CD4-positive, alpha-beta T cell treated with Interleukin-6 at 100 ng/mL for 8 hours (primary cell): ENCODE measurements at regions not wholly inside any gene's neighbourhood (a gene's known extent, or its start where the extent isn't known, plus 50 kb on each side); places are given as distances from the start of the nearest gene placed in this dataset.

Source experiments
- DNase-seq: peaks from one replicate; pipeline ENCODE4 v3.0.0-alpha.2; 2020; ENCODE audit warnings: mixed read lengths, low spot score

DNA sequence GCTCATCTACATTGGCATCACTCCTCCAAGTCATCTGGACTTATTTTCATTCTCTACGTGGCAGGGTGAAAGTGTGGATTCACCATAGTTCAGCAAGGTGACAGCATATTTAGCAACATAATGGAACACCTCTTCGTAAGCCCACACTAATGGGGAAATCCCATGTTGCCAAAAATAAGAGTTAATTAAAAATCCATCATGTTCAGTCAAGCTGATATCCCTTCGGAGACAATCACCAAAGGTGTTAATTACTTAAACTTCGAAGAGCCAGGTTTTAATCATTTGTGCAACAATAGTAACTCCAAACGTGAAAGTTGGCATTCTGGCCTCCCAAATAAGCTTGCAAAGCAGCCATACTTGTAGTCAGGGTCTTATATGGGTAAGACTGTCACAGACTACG is 242.9 kb downstream of the NSG2 start:
- no peak for DNase-seq

DNA sequence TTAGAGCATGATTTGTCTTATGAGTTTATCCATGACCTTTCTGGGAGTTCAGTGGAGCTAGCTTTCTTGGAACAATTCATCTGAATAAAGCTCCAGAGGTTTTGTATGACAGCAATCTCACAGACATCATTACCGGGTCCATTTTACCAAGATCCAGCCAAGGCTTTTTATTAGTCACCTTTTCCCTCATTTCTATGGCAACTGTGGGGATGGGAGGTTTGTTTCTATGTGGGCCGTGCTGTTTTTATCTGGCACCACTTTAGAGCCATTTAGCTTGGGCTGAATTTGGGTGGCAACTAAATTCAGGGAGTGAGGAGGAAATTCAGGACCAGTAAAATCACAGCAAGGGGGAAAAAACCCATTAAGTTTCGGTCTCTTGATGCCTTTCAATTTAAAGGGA is 245.7 kb downstream of the NSG2 start:
- no peak for DNase-seq

DNA sequence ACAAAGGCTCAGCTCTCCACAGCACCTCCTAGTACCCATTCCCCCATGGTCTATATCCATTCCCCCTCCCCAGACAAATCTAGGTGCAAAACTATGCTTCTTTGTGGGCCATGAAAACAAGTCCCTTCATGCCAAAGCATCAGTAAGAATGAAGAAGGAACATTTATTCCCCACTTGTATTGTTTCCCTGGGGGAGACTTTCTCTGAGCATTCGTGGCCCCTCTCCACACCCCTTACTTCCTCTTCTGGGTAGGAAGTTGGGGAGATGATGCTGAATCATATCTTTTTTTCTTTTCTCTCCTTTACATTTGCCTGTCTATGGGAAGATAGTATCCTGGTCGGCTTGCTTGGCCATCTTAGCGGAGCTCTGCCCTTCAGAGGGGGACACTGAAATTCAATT is 246.8 kb downstream of the NSG2 start:
- DNase-seq = no peak

DNA sequence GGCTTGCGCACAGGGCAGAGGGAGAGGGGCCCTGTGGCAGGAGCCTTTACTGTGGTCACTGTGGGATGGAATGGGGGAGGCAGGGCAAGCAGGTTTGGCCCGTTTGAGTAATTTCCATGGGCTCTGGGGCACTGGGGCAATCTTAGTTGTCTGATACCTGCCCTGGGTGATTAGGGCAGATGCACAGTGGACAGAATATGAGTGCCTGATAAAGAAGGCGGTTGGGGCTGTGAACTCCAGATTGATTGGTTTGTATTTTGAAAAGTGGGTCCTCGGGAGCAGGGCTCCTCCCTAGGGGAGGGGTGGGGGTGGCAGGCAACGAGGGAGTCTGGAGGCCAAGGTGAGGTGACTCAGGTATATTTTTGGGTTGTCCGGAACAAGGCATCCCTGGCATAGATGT is 247.5 kb downstream of the NSG2 start:
- no peak for DNase-seq

DNA sequence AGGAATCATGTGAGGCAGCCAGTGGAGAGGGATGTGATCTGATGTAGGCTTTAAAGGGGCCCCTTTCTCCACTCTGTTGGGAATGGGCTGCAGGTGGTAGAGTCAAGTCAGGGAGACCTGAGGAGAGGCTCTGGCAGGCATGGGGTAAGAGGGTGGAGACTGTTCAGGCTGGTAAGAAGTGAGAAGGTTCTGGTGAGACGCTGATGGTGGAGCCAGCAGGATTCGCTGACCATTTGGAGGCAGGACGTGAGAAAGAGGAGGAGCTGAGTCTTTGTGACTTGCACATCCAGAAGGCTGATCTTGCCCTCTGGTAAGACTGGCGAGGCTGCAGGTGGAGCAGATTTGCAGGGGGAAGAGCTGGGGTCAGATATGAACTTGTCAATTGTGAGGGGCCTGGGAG is 248.0 kb downstream of the NSG2 start:
- DNase-seq = no peak

DNA sequence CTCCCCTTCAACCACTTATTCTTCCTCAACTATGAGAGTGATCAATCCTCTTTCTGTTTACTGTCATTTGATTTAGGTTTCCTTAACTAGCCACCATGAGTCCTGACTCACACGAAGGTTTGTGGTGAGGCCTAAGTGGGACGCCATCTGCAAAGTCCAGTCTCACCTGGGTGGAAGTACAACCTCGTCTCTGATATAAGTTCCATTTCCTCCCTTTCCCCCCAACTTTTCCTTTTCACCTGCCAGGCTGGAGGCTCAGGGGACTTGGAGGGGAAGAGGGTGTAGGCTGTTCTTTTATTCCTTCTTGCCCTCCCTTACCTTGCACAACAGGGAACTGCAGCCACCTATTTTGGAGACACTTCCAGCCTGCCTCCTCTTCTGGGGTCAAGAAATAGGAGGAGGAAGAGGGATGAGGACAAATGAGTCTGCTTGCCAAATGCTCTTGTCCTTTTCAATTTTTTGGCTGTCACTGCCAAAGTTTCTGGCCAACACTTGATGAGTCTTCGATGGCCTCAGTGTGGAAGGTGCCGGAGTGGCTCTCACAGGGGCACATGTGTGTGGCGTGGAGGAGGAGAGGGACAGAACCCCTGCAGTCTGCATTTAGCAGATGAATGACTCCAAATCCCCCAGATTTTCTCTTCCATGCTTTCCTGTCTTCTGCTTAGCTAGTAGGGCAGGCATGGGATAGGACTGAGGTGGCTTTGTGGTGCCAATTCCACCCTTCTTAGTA is 249.6 kb downstream of the NSG2 start:
- no peak for DNase-seq

DNA sequence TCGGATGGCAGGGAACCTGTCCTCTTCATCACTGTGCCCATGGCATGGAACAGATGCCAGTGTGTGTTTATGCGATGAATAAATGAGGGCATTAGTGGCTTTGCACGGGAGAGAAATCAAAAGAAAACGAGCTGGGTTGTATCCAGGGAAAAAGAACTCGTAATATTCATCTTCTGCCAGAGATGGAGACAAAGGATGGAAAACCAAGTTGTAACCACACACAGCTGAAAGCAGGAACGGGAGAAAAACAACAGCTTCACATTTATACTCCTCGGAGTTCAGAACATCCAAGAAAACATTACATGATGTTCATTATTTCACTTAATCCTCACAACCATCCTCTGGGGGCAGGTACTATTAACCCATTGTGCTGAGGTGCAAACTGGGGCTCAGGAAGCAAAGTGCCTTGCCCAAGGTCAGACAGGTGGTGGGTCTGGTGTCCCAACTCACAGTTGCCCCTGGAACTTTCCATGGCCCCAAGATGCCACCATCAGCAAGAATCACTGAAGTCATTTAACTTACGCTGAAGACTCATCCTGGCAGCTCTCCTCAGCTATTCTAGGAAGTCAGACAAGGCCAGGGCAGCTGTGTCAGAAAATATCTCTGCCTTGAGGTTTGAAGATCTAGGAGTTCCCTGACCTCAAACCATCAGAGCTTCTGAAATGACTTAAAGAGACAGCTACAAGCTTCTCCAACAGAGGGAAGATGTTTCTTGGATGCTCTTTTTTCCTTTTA is 250.4 kb downstream of the NSG2 start:
- DNase-seq = no peak

DNA sequence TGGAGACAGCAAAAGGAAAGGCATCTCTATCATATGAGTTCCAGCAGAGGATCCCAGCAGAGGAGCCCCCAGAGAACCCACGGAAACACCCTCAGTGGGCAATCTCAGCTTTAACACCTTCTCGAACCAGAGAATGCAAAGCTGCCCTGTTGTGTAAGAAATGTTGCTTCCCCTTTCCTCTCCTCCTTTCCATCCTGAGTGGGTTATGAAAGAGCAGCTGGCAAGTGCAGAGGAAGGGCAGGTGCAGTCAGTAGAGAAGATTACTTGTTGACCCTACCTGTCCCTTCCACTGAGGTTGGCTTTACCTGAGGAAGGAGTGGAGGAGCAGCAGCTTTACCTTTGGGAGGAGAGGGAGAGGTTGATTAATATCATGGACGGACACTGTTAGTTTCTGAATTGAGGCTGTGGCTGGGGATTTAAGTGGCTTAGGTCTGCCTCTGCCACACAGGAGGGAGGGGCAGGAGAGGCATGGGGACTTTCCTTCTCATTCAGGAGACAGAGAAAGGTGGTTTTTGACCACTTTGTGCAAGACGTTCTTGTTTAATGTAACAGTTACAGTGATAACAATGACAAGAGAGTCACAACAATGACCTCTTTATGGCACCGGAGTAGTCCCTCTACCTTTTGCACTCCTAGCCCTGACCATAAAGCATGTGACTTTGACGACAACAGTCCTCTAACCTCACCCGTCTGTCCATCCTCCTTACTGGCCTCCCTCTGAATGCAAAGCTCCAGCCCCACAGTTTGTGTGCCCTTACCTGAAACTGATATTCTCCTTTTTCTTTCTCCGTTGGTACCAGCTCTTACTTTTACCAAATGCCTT is 254.8 kb downstream of the NSG2 start:
- no peak for DNase-seq

DNA sequence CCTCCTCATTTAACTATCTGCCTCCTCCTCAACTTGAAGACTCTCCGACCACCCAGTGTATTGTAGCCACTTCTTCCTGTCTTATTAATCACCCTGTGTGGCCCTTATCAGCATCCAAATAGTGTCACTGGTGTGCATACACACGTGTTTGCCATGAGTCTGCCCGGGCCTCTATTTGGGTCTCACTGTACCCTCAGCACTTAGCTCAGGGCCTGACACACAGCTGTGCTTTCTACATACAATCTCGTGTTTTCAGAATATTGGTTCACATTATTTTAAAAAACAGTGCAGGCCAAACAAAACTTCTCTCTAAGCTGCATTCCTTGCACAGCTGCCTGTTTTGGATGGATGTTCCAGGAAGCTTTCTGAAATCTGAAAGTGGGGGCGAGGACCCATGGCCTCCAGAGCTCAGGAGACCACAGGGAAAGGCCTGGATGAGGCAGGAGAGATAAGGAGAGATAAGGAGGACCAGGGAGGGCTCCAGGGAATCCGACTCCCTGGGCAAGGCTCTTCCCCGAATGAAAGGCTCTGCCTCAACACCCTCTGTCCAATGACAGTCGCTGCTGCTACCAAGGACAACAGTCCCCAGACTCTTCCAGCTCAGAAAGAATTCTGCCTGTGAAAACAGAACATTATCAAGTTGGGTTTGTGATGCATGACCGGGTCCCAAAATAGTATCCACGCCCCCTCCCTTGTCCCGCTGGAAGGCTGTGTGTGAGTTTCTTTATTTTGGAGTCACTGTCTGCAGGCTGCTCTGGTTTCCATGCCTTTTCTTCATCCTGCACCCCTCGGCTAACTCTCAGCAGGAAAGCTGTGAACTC is 255.6 kb downstream of the NSG2 start:
- no peak for DNase-seq

DNA sequence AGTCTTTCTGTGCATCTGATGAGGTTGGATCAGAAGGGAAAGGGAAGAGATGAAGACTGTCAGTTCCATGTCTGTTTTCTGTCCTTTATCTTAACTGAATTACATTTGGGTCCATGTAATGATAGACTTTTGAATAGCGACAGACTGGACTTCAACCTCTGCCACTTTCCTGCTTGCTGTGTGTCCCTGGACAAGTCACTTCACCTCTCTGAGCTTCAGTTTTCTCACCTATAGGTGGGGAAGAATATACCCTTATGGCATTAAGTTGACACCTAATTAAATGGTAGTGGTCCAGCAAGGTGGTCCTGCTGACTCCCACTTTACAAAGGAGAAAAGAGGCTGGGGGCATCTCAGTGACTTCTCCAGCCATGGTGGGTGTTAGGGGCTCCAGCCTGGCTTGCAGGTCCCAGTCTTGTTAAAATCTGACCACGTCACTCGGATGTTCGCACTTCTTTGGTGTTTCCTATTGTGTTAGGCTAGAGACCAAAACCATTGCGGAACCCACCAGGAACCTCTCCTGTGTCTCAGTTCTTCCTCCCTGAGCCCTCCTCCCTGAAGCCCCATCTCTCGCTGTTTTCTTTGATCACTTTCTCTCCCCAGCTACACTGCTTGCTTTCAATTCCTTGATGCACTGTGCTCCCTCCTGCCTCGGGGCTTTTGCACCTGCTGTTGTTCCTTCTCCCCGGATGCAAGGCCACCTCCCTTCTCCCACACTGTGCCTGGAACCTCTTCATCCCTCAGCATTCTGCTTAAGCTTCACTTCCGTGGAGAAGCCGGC is 256.5 kb downstream of the NSG2 start:
- DNase-seq = no peak

DNA sequence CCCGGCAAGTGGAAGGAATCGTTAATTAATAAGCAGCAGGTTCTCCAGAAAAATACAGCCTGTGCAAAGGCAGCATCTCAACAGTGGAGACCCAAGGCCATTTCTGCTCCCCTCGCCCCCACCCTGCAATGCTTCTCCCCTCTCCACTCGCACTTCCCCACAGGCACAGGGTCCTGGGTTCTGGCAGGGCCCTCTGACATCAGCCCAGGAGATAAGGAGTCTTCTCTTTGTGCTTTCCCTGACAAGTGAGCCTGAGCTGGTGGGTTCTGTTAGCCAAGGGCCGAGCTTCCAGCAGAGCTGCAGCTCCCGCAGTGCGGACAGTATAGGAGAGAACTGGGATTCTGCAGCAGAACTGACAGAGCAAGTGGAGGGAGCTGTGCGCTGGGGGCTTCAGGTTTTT is 257.5 kb downstream of the NSG2 start:
- no peak for DNase-seq

DNA sequence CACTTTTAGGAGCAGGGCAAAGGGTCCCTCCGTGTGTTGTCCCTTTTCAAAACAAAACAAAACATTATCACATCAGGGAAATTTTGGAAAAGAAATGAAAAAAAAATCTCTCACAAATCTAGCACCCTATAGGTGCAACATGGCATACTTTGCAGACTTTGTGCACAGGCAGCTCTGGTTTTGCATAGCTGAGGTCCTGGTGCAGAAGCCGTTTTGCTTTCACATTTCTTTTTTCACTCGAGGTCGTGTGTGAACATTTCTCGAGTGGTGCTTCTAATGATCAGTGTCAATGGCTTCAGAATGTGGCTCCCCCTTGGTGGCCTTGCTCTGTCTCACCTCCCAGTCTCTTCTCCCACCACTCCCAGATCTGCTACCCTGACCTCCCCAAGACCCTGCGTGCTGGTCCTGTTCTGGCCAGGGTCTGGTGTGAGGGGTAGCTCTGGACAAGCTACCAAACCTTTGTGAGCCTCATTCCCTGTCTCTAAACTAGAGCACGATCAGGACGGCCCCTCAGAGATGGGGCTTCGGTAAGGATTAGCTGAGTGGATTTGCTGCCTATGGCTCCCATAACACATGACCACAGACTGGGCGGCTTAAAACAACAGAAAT is 258.0 kb downstream of the NSG2 start:
- no peak for DNase-seq

DNA sequence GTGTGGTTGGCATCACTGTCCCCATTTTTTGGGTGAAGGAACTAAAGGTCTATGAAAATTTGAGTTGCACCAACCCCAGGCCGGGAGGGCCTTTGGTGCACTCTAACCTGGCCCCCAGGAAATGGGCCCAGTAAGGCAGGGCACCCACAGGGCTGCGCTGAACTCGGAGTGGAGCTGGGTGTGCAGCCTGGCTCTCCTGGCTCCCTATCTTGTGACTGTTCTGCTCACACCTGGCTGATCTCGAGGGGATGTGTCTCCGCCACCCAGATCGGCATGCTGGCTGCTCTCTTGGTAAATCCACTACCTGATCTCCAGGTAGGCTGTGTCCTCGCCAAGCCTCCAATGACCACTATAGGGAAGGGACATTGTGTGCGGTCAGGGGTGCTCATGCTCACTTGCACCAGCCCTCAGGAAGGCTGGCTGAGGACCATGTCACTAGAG is 259.8 kb downstream of the NSG2 start:
- DNase-seq = no peak

DNA sequence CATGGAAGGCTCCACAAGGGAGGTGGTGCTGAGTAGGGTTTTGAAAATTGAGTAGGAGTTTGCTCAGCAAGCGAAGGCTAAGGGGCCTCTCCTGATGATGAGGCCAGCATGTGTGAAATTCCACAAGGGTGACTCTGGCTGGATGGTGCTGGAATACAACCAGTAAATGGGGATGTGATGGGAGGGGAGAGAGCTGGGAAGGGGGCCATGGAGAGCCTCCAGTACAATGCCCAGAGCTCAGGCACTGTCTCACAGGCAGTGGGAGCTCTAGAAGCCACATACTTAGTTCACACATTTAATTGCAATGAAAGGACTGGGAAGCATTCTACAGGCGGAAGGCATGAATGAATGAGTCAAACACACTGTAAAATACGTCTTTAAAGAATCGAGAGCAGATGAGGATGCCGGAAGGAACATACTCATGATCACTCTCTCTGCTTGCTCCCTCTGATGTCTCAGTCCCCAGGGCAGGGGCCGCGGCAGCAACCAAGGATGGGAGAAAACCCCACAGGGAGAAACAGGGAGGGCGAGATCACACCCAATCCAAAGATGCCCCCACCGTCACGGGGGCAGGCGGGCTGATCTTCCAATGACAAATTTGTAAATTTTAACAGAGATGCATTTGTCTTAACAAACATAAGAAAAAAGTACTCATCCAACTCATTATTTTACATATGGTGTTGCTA is 261.0 kb downstream of the NSG2 start:
- DNase-seq = no peak

DNA sequence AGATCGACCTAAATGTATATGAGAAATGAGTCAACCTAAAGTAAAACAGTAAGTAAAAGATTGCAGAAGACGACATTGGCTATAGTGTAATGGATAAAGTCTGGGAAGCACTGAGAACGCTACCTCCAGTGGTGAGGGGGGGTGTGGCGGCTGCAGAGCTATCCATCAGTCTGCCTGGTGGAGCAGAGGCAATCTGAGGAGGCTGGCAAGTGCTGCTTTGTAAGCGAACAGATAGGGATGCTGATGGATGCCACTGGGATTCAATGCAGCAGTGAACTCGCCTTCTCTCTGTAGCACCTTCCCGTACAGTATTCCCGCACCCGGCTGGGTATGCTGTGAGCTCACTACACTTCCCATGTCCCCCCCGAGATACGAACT is 261.5 kb downstream of the NSG2 start:
- no peak for DNase-seq

DNA sequence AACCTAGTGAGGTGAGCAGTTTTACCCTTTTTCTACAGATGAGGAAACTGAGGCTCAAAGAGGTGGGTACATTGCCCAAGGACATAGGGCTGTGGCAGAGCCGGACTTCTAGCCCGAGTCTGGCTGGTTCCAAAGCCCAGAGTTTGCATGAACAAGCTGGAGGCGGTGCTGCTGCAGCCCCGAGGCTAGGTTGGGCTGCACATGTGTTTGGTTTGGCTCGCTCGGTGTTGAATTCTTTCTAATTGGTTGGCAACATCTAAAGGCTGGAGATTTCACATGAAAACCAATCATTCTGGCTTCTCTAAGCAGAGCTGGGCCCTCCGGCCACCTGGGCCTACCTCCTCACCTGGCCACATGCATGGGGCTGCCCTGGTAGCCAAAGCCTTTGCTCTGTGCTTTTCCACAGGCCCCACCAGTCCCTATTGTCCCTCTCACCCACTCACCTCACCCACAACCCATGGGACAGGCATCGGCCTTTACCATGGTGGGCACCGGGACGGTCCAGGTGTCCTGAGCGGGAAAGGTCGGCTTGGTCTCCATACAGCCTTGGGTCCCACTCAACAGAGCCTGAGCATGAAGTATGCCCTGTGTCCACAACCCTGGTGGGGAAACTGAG is 262.3 kb downstream of the NSG2 start:
- no peak for DNase-seq

DNA sequence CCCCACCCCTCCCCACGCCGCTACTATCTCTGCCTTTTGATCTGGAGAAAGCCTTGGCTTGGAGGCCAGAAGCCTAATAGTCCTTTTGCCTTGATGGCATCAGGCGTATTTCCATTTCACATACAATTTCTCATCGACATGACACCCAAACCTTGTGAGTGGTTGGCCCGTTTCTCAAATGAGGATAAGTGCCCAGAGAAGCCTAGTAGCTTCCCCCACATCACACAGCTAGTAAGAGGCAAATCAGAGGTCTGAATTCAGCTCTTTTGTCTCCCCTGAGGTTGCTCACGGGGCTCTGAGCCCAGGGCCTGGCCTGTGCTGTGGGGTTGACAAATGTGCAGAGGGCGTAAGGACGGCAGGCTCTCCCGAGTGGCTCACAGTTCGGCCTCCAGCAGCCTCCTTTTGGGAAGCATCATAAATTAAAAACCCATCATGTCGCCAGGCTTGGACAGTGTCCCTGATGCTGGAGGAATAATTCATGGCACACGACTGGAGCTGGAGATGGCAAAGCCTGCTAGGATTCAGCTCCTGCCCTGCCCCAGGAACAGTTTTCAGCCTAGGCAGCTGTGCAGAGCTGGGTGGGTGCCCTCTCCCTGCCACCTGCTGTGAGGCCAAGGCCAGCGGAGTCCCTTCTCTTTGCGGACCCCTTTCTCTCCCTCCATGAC is 263.8 kb downstream of the NSG2 start:
- DNase-seq = no peak

DNA sequence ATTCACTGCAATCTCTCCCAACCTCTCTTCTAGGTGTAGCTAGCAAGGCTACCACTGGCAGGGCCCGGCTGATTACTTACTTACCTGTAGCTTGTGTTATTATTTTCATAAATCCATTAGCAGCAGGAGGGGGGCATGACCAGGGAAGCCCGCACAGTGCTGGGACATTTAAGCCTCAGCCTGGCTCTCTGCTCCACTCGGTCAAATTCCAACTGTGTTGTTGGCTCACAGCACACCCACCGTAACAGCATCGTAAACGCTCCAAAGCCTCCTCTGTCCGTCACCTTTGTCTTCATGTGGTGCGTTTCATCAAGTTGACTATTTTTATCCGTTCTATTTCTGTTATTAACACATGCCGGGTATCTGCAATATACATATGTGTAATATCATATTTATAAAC is 264.7 kb downstream of the NSG2 start:
- no peak for DNase-seq

DNA sequence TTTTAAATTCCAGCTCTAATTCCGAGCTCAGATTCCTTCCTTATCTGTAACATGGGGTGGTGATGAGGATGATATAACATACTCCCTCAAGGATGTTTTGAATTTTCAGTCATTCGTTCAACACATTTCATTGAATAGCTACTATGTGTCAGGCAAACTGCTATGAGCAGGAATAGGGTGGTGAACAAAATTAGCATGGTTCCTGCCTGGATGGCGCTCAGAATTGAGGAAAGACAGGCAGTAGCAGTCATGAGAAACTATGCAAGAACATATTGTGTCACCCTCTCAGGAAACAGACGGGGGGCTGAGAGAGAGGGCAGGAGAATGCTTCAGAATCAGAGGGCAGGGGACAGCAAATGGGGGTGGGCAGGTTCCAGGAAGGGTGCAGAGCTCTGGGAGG is 265.2 kb downstream of the NSG2 start:
- no peak for DNase-seq
